ENCODE measurements at regions not wholly inside any gene's neighbourhood (a gene's known extent, or its start where the extent isn't known, plus 50 kb on each side); places are given as distances from the start of the nearest gene placed in this dataset.

GRCh38 chr4:11013094-11013664 lies 328.6 kb upstream of the CLNK start:
- Histone ChIP-seq H3K4me1 (ENCODE audit: insufficient read depth, low read length, poor library complexity, severe bottlenecking) (peaks cover 13% of the 10 kb centered on the region), H2AFZ (ENCODE audit: low read length) (no peak overlapping the region)

DNA sequence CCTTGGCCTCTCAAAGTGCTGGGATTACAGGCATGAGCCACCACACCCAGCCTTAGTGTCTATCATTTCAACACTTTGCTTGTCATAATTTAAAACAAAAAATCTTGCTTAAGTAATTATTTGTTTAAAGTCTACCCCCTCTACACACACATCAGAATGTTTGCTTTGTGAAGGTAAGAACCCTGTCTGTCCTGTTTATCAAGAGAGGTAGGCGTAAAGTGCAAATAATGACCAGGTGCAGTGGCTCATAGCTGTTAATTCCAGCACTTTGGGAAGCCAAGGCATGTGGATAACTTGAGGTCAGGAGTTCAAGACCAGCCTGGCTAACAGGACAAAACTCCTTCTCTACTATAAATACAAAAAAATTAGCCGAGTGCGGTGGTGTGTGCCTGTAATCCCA lies 326.7 kb upstream of the CLNK start:
- no peaks in the 10 kb centered on the region for H3K36me3 ChIP-seq (ENCODE audit: insufficient read depth, low read length)
- H4K20me1 ChIP-seq (ENCODE audit: insufficient read depth, low read length, poor library complexity, severe bottlenecking) = no peaks in the 10 kb centered on the region
- no peak overlapping the region for H3K4me3 ChIP-seq (ENCODE audit: low read length, poor library complexity, severe bottlenecking)
- no peaks in the 10 kb centered on the region for H3K27me3 ChIP-seq (ENCODE audit: insufficient read depth, low read length, poor library complexity, severe bottlenecking)
- H2AFZ ChIP-seq (ENCODE audit: low read length) = no peak overlapping the region
- no peak for TF ChIP-seq EZH2phosphoT487 (IDR thresholded peaks at IDR 0.05; ENCODE audit: borderline replicate concordance)
- TF ChIP-seq, protein P1, sequence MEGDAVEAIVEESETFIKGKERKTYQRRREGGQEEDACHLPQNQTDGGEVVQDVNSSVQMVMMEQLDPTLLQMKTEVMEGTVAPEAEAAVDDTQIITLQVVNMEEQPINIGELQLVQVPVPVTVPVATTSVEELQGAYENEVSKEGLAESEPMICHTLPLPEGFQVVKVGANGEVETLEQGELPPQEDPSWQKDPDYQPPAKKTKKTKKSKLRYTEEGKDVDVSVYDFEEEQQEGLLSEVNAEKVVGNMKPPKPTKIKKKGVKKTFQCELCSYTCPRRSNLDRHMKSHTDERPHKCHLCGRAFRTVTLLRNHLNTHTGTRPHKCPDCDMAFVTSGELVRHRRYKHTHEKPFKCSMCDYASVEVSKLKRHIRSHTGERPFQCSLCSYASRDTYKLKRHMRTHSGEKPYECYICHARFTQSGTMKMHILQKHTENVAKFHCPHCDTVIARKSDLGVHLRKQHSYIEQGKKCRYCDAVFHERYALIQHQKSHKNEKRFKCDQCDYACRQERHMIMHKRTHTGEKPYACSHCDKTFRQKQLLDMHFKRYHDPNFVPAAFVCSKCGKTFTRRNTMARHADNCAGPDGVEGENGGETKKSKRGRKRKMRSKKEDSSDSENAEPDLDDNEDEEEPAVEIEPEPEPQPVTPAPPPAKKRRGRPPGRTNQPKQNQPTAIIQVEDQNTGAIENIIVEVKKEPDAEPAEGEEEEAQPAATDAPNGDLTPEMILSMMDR (conservative IDR thresholded peaks at IDR 0.05; ENCODE audit: low read length) = no peak
- H3K79me2 ChIP-seq (ENCODE audit: insufficient read depth, low read length) = no peaks in the 10 kb centered on the region
- no peaks in the 10 kb centered on the region for H3K9me3 ChIP-seq (ENCODE audit: insufficient read depth, low read depth, low read length)
- H3K4me1 ChIP-seq (ENCODE audit: insufficient read depth, low read length, poor library complexity, severe bottlenecking) = peaks cover 20% of the 10 kb centered on the region
- H3K9me2 ChIP-seq (replicated peaks; ENCODE audit: low read depth, low read length) = no peaks in the 10 kb centered on the region
- H3K9ac ChIP-seq (ENCODE audit: low read depth, low read length, poor library complexity, severe bottlenecking) = no peak overlapping the region
- H3F3A ChIP-seq (ENCODE audit: low read depth) = no peaks in the 10 kb centered on the region
- no peak overlapping the region for H3K4me2 ChIP-seq (ENCODE audit: low read depth, low read length, poor library complexity, severe bottlenecking)

More at GRCh38 chr4:11013094-11013664, 328.6 kb upstream of the CLNK start:
- Histone ChIP-seq H3K9me3 (ENCODE audit: insufficient read depth, low read depth, low read length) (no peaks in the 10 kb centered on the region), H3K4me2 (ENCODE audit: low read depth, low read length, poor library complexity, severe bottlenecking) (no peak overlapping the region), H3K36me3 (ENCODE audit: insufficient read depth, low read length) (no peaks in the 10 kb centered on the region), H3F3A (ENCODE audit: low read depth) (no peaks in the 10 kb centered on the region), H3K79me2 (ENCODE audit: insufficient read depth, low read length) (no peaks in the 10 kb centered on the region), H3K27me3 (ENCODE audit: insufficient read depth, low read length, poor library complexity, severe bottlenecking) (no peaks in the 10 kb centered on the region), H4K20me1 (ENCODE audit: insufficient read depth, low read length, poor library complexity, severe bottlenecking) (no peaks in the 10 kb centered on the region), H3K4me3 (ENCODE audit: low read length, poor library complexity, severe bottlenecking) (no peak overlapping the region), H3K9me2 (replicated peaks; ENCODE audit: low read depth, low read length) (no peaks in the 10 kb centered on the region), H3K9ac (ENCODE audit: low read depth, low read length, poor library complexity, severe bottlenecking) (no peak overlapping the region)
- no peak for TF ChIP-seq EZH2phosphoT487 (IDR thresholded peaks at IDR 0.05; ENCODE audit: borderline replicate concordance)

- Histone ChIP-seq H3K27me3 (ENCODE audit: insufficient read depth, low read length, poor library complexity, severe bottlenecking) (no peaks in the 10 kb centered on the region), H3F3A (ENCODE audit: low read depth) (no peaks in the 10 kb centered on the region), H3K9ac (ENCODE audit: low read depth, low read length, poor library complexity, severe bottlenecking) (no peak overlapping the region), H3K4me1 (ENCODE audit: insufficient read depth, low read length, poor library complexity, severe bottlenecking) (peaks cover 20% of the 10 kb centered on the region), H4K20me1 (ENCODE audit: insufficient read depth, low read length, poor library complexity, severe bottlenecking) (no peaks in the 10 kb centered on the region), H3K4me2 (ENCODE audit: low read depth, low read length, poor library complexity, severe bottlenecking) (no peak overlapping the region), H3K36me3 (ENCODE audit: insufficient read depth, low read length) (no peaks in the 10 kb centered on the region), H2AFZ (ENCODE audit: low read length) (no peak overlapping the region), H3K9me3 (ENCODE audit: insufficient read depth, low read depth, low read length) (no peaks in the 10 kb centered on the region), H3K4me3 (ENCODE audit: low read length, poor library complexity, severe bottlenecking) (no peak overlapping the region), H3K9me2 (replicated peaks; ENCODE audit: low read depth, low read length) (no peaks in the 10 kb centered on the region), H3K79me2 (ENCODE audit: insufficient read depth, low read length) (no peaks in the 10 kb centered on the region)
- TF ChIP-seq EZH2phosphoT487 (IDR thresholded peaks at IDR 0.05; ENCODE audit: borderline replicate concordance) = no peak
- TF ChIP-seq, protein P1 (conservative IDR thresholded peaks at IDR 0.05; ENCODE audit: low read length) = no peak
Measured at GRCh38 chr4:11010624-11011023, 326.1 kb upstream of the CLNK start.

GRCh38 chr4:11009281-11009680 lies 324.7 kb upstream of the CLNK start:
- Histone ChIP-seq H3K9me2 (replicated peaks; ENCODE audit: low read depth, low read length) (no peaks in the 10 kb centered on the region), H2AFZ (ENCODE audit: low read length) (no peak overlapping the region), H3K36me3 (ENCODE audit: insufficient read depth, low read length) (no peaks in the 10 kb centered on the region), H3K9ac (ENCODE audit: low read depth, low read length, poor library complexity, severe bottlenecking) (no peak overlapping the region), H4K20me1 (ENCODE audit: insufficient read depth, low read length, poor library complexity, severe bottlenecking) (no peaks in the 10 kb centered on the region), H3K4me2 (ENCODE audit: low read depth, low read length, poor library complexity, severe bottlenecking) (no peak overlapping the region), H3K27me3 (ENCODE audit: insufficient read depth, low read length, poor library complexity, severe bottlenecking) (no peaks in the 10 kb centered on the region), H3K79me2 (ENCODE audit: insufficient read depth, low read length) (no peaks in the 10 kb centered on the region), H3K4me1 (ENCODE audit: insufficient read depth, low read length, poor library complexity, severe bottlenecking) (peaks cover 32% of the 10 kb centered on the region), H3F3A (ENCODE audit: low read depth) (no peaks in the 10 kb centered on the region), H3K9me3 (ENCODE audit: insufficient read depth, low read depth, low read length) (no peaks in the 10 kb centered on the region), H3K4me3 (ENCODE audit: low read length, poor library complexity, severe bottlenecking) (no peak overlapping the region)
- TF ChIP-seq, protein P1 (conservative IDR thresholded peaks at IDR 0.05; ENCODE audit: low read length) = no peak
- TF ChIP-seq EZH2phosphoT487 (IDR thresholded peaks at IDR 0.05; ENCODE audit: borderline replicate concordance) = no peak

All from Loucy (cell line).